Nephron progenitor cell (in vitro differentiated cells): ENCODE measurements at regions not wholly inside any gene's neighbourhood (a gene's known extent, or its start where the extent isn't known, plus 50 kb on each side); places are given as distances from the start of the nearest gene placed in this dataset.
A peak's percentile ranks its signal among the peaks of the same experiment; 100 is the strongest.

Experiments used
- DNase-seq: peaks from one replicate; pipeline ENCODE4 v3.0.0; 2021
- H3K27ac Mint-ChIP-seq: 2 replicates; pipeline ENCODE4 v1.8.0; 2021; ENCODE audit warnings: mild to moderate bottlenecking, moderate library complexity, mixed read lengths
- H3K27me3 Mint-ChIP-seq: 2 replicates; pipeline ENCODE4 v1.8.0; 2021; ENCODE audit warnings: mild to moderate bottlenecking, low read depth, mixed read lengths; ENCODE audit not compliant: poor library complexity
- H3K36me3 Mint-ChIP-seq: 2 replicates; pipeline ENCODE4 v1.8.0; 2021; ENCODE audit warnings: low read depth, mixed read lengths
- H3K4me1 Mint-ChIP-seq: 2 replicates; pipeline ENCODE4 v1.8.0; 2021; ENCODE audit warnings: mixed read lengths
- H3K4me3 Mint-ChIP-seq: 2 replicates; pipeline ENCODE4 v1.8.0; 2021; ENCODE audit warnings: mild to moderate bottlenecking, moderate library complexity, mixed read lengths
- H3K9me3 Mint-ChIP-seq: 2 replicates; pipeline ENCODE4 v1.8.0; 2021; ENCODE audit warnings: mild to moderate bottlenecking, moderate library complexity, mixed read lengths
- TF ChIP-seq, protein P1 (sequence below): fragments of 200-600 bp; sonication (generic); IDR thresholded peaks from 2 replicates; pipeline ENCODE4 v1.5.0; 2021; ENCODE audit warnings: antibody characterized with exemption

DNA sequence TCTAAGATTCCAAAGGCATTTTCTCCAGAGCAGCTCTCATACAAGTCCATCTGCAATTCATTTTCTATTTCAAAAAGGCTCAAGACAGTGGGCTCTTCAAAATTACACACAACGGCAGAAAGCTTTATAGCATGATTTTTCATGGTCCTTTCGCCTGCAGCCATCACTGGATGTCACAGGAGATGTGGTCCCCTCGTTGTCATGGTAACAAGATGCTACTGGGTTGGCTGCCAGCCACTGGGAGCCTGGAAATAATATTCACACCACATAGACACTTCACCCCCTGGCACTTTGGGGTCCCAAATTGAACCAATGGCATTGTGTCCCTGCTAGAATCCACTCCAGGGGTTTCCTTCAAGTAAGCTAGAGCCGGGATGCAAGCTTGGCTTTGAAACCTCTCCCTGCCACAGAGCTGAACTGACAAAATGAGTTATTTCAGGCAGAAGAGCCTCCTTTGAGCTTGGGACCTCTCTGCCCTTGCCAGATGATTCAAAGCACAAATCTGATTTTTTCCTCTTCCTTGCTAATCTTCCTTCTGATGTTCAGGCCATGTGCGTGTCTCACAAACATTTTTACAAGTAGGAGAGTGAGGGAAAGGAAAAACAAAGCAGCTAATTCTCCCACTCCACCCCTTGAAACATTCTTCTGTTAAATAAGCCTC lies 512.6 kb upstream of the ADAMTS9 start:
- peaks cover 4% of the 10 kb centered on the region for H3K27me3 Mint-ChIP-seq
- H3K4me3 Mint-ChIP-seq, result no peak overlapping the region
- H3K4me1 Mint-ChIP-seq, result peaks cover 46% of the 10 kb centered on the region
- no peak overlapping the region for H3K27ac Mint-ChIP-seq
- TF ChIP-seq, protein P1, sequence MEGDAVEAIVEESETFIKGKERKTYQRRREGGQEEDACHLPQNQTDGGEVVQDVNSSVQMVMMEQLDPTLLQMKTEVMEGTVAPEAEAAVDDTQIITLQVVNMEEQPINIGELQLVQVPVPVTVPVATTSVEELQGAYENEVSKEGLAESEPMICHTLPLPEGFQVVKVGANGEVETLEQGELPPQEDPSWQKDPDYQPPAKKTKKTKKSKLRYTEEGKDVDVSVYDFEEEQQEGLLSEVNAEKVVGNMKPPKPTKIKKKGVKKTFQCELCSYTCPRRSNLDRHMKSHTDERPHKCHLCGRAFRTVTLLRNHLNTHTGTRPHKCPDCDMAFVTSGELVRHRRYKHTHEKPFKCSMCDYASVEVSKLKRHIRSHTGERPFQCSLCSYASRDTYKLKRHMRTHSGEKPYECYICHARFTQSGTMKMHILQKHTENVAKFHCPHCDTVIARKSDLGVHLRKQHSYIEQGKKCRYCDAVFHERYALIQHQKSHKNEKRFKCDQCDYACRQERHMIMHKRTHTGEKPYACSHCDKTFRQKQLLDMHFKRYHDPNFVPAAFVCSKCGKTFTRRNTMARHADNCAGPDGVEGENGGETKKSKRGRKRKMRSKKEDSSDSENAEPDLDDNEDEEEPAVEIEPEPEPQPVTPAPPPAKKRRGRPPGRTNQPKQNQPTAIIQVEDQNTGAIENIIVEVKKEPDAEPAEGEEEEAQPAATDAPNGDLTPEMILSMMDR, result no peak
- no peak for DNase-seq
- H3K9me3 Mint-ChIP-seq, result peaks cover under 1% of the 10 kb centered on the region
- no peaks in the 10 kb centered on the region for H3K36me3 Mint-ChIP-seq

DNA sequence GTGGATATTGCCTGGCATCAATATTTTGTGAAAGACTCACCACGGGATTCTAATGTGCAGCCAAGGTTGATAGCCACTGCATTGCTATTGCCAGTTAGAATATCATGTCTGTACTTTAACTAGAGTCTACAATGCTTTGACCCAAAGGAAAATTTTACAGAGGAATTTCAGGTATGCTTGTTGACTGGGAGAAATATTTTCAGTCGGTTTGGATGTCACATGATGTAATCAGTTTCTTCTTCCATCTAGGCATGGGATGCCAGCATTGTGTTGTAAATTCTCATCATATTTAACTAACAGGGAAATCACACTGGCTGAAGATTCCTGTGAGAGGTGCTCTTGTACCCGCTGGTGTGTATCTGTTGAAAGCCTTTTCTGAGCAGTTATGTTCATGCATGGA lies 508.9 kb upstream of the ADAMTS9 start:
- no peaks in the 10 kb centered on the region for H3K36me3 Mint-ChIP-seq
- H3K4me3 Mint-ChIP-seq, result no peak overlapping the region
- H3K9me3 Mint-ChIP-seq, result no peaks in the 10 kb centered on the region
- no peak overlapping the region for H3K27ac Mint-ChIP-seq
- TF ChIP-seq, protein P1, result no peak
- peaks cover 4% of the 10 kb centered on the region for H3K27me3 Mint-ChIP-seq
- DNase-seq, result no peak
- H3K4me1 Mint-ChIP-seq, result peaks cover 65% of the 10 kb centered on the region

GRCh38 chr3:65195211-65196006 lies 507.6 kb upstream of the ADAMTS9 start:
- Mint-ChIP-seq H3K36me3 (no peaks in the 10 kb centered on the region), H3K4me1 (peaks cover 52% of the 10 kb centered on the region), H3K27ac (peak overlapping the region; percentile 33), H3K9me3 (no peaks in the 10 kb centered on the region), H3K27me3 (peaks cover 3% of the 10 kb centered on the region), H3K4me3 (peak overlapping the region; percentile 43)
- DNase-seq, result peak; percentile 23
- TF ChIP-seq, protein P1, result no peak

DNA sequence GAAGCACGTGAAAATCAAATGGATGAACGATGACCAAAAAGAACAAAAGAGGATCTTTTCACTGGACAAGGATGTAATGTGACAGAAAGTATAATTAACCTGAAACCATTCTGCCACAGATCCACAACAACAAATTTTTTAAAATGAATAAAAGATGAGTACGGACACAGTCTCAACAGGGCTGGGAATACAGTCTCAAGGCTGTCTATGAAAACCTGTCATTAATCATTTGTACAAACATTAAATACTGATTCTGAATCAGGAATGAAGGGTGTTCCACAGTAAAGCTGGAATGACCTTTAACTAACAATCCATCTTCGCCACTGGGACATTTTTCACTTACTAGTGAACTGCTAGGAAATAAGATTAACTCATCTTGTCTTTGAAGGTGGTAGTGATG lies 506.9 kb upstream of the ADAMTS9 start:
- Mint-ChIP-seq H3K4me1 (peaks cover 47% of the 10 kb centered on the region), H3K9me3 (no peaks in the 10 kb centered on the region), H3K36me3 (no peaks in the 10 kb centered on the region), H3K27me3 (peaks cover 3% of the 10 kb centered on the region), H3K4me3 (no peak overlapping the region), H3K27ac (no peak overlapping the region)
- DNase-seq, result no peak
- TF ChIP-seq, protein P1, result no peak

GRCh38 chr3:65194047-65194714 lies 506.4 kb upstream of the ADAMTS9 start:
- Mint-ChIP-seq H3K9me3 (no peaks in the 10 kb centered on the region), H3K36me3 (no peaks in the 10 kb centered on the region), H3K27me3 (peaks cover 3% of the 10 kb centered on the region), H3K4me1 (peaks cover 47% of the 10 kb centered on the region), H3K27ac (no peak overlapping the region), H3K4me3 (peak overlapping the region; percentile 35)
- DNase-seq, result no peak
- TF ChIP-seq, protein P1, result no peak
